ENCODE measurements at regions not wholly inside any gene's neighbourhood (a gene's known extent, or its start where the extent isn't known, plus 50 kb on each side); places are given as distances from the start of the nearest gene placed in this dataset.

GRCh38 chr1:98344731-98345130 is 316.8 kb upstream of the SNX7 start:
- TF ChIP-seq CTCF (IDR thresholded peaks at IDR 0.05; ENCODE audit: control insufficient read depth, insufficient read depth, low read depth, low read length, missing control alignments), result no peak
- no peak for DNase-seq (ENCODE audit: low read depth)
- H3K4me3 ChIP-seq (ENCODE audit: control insufficient read depth, low read depth, low read length), result no peak overlapping the region

GRCh38 chr1:98342566-98342965 is 319.0 kb upstream of the SNX7 start:
- no peak for DNase-seq (ENCODE audit: low read depth)
- no peak overlapping the region for H3K4me3 ChIP-seq (ENCODE audit: control insufficient read depth, low read depth, low read length)
- no peak for TF ChIP-seq CTCF (IDR thresholded peaks at IDR 0.05; ENCODE audit: control insufficient read depth, insufficient read depth, low read depth, low read length, missing control alignments)

- no peak for DNase-seq (ENCODE audit: low read depth)
- no peak for TF ChIP-seq CTCF (IDR thresholded peaks at IDR 0.05; ENCODE audit: control insufficient read depth, insufficient read depth, low read depth, low read length, missing control alignments)
- H3K4me3 ChIP-seq (ENCODE audit: control insufficient read depth, low read depth, low read length), result no peak overlapping the region
Measured at GRCh38 chr1:98340511-98340910, 321.0 kb upstream of the SNX7 start.

- no peak for TF ChIP-seq CTCF (IDR thresholded peaks at IDR 0.05; ENCODE audit: control insufficient read depth, insufficient read depth, low read depth, low read length, missing control alignments)
- H3K4me3 ChIP-seq (ENCODE audit: control insufficient read depth, low read depth, low read length), result no peak overlapping the region
- no peak for DNase-seq (ENCODE audit: low read depth)
Measured at GRCh38 chr1:98336472-98337083, 324.9 kb upstream of the SNX7 start.

- DNase-seq (ENCODE audit: low read depth), result no peak
- TF ChIP-seq CTCF (IDR thresholded peaks at IDR 0.05; ENCODE audit: control insufficient read depth, insufficient read depth, low read depth, low read length, missing control alignments), result no peak
- H3K4me3 ChIP-seq (ENCODE audit: control insufficient read depth, low read depth, low read length), result no peak overlapping the region
Measured at GRCh38 chr1:98333936-98334335, 327.6 kb upstream of the SNX7 start.

- H3K4me3 ChIP-seq (ENCODE audit: control insufficient read depth, low read depth, low read length), result no peak overlapping the region
- DNase-seq (ENCODE audit: low read depth), result no peak
- TF ChIP-seq CTCF (IDR thresholded peaks at IDR 0.05; ENCODE audit: control insufficient read depth, insufficient read depth, low read depth, low read length, missing control alignments), result no peak
Measured at GRCh38 chr1:98333406-98333805, 328.1 kb upstream of the SNX7 start.
